WTC11 (cell line): ENCODE measurements at regions not wholly inside any gene's neighbourhood (a gene's known extent, or its start where the extent isn't known, plus 50 kb on each side); places are given as distances from the start of the nearest gene placed in this dataset.

Source experiments
- CREM ChIP-seq: sonication (generic); formaldehyde crosslinking; IDR thresholded peaks from 2 replicates; pipeline ENCODE4 v1.8.1; 2022; ENCODE audit warnings: mild to moderate bottlenecking, missing genetic modification reagents, moderate library complexity
- CTCF ChIP-seq: fragments of 200-600 bp; IDR thresholded peaks from 2 replicates; pipeline ENCODE4 v1.8.0; 2022; ENCODE audit warnings: antibody characterized with exemption
- NFE2L1 ChIP-seq: sonication (generic); formaldehyde crosslinking; IDR thresholded peaks from 2 replicates; pipeline ENCODE4 v1.8.1; 2023; ENCODE audit warnings: missing genetic modification reagents
- NR1H2 ChIP-seq: sonication (generic); formaldehyde crosslinking; IDR thresholded peaks from 2 replicates; pipeline ENCODE4 v1.9.0; 2021; ENCODE audit warnings: mild to moderate bottlenecking, moderate library complexity, missing genetic modification reagents
- ZBTB21 ChIP-seq: sonication (generic); formaldehyde crosslinking; IDR thresholded peaks from 2 replicates; pipeline ENCODE4 v1.8.1; 2023; ENCODE audit warnings: mild to moderate bottlenecking, missing genetic modification reagents, borderline replicate concordance

GRCh38 chr5:179486596-179487051, 63.7 kb upstream of the RUFY1 start:
- TF ChIP-seq CTCF (no peak), NFE2L1 (no peak), ZBTB21 (CRISPR knock-in tag) (no peak), CREM (no peak), NR1H2 (CRISPR knock-in tag) (no peak)
